GM23248 (cell line): ENCODE measurements at regions not wholly inside any gene's neighbourhood (a gene's known extent, or its start where the extent isn't known, plus 50 kb on each side); places are given as distances from the start of the nearest gene placed in this dataset.
"Not testable (repeated sequence)": the region's sequence is repeated elsewhere in the genome, so short reads cannot be mapped to it uniquely, and the experiment has no call there.

Experiments used
- DNase-seq: peaks from one replicate; pipeline ENCODE4 v3.0.0-alpha.2; 2015
- H2AFZ ChIP-seq: fragments of 200-600 bp; sonication (generic); 2 replicates; pipeline ENCODE4 v1.6.1; 2016; ENCODE audit warnings: antibody characterized with exemption
- H3F3A ChIP-seq: fragments of 200-600 bp; sonication (generic); 2 replicates; pipeline ENCODE4 v1.6.1; 2016; ENCODE audit warnings: mild to moderate bottlenecking, antibody characterized with exemption, mixed run types; ENCODE audit not compliant: insufficient read depth
- H3K27ac ChIP-seq: fragments of 200-600 bp; sonication (generic); 2 replicates; pipeline ENCODE4 v1.5.1; 2016; ENCODE audit warnings: mild to moderate bottlenecking
- H3K27me3 ChIP-seq: fragments of 200-600 bp; sonication (generic); replicated peaks from 2 replicates; pipeline ENCODE4 v1.6.1; 2016; ENCODE audit warnings: mild to moderate bottlenecking; ENCODE audit not compliant: insufficient read depth
- H3K36me3 ChIP-seq: fragments of 200-600 bp; sonication (generic); 2 replicates; pipeline ENCODE4 v1.6.1; 2016; ENCODE audit warnings: low read depth, mild to moderate bottlenecking
- H3K4me1 ChIP-seq: fragments of 200-600 bp; sonication (generic); 2 replicates; pipeline ENCODE4 v1.6.1; 2016; ENCODE audit warnings: mild to moderate bottlenecking; ENCODE audit not compliant: insufficient read depth
- H3K4me2 ChIP-seq: fragments of 200-600 bp; sonication (generic); one replicate; pipeline ENCODE4 v1.6.1; 2016; ENCODE audit warnings: mild to moderate bottlenecking; ENCODE audit not compliant: unreplicated experiment
- H3K4me3 ChIP-seq: fragments of 200-600 bp; sonication (generic); 2 replicates; pipeline ENCODE4 v1.5.1; 2016; ENCODE audit warnings: mild to moderate bottlenecking
- H3K79me2 ChIP-seq: fragments of 200-600 bp; sonication (generic); 2 replicates; pipeline ENCODE4 v1.6.1; 2016; ENCODE audit warnings: mild to moderate bottlenecking; ENCODE audit not compliant: insufficient read depth
- H3K9ac ChIP-seq: fragments of 200-600 bp; sonication (generic); 2 replicates; pipeline ENCODE4 v1.6.1; 2016; ENCODE audit warnings: mild to moderate bottlenecking
- H3K9me2 ChIP-seq: fragments of 200-600 bp; sonication (generic); 2 replicates; pipeline ENCODE4 v1.6.1; 2016; ENCODE audit warnings: mixed run types, mild to moderate bottlenecking, moderate library complexity; ENCODE audit not compliant: insufficient read depth
- H3K9me3 ChIP-seq: fragments of 200-600 bp; sonication (generic); one replicate; pipeline ENCODE4 v1.6.1; 2017; ENCODE audit warnings: low read depth
- H4K20me1 ChIP-seq: fragments of 200-600 bp; sonication (generic); 2 replicates; pipeline ENCODE4 v1.6.0; 2016; ENCODE audit not compliant: insufficient read depth
- EZH2 ChIP-seq: fragments of 200-600 bp; sonication (generic); IDR thresholded peaks from 2 replicates; pipeline ENCODE4 v1.6.1; 2018; ENCODE audit warnings: antibody characterized with exemption, mild to moderate bottlenecking; ENCODE audit not compliant: insufficient read depth, poor library complexity, severe bottlenecking
- EZH2phosphoT487 ChIP-seq: fragments of 200-600 bp; sonication (generic); IDR thresholded peaks from 2 replicates; pipeline ENCODE4 v1.6.1; 2018; ENCODE audit warnings: antibody characterized with exemption, moderate library complexity, mild to moderate bottlenecking, low read depth; ENCODE audit not compliant: insufficient read depth
- WGBS, 2 experiments: methylation state at CpG; one replicate each; pipeline ENCODE4 v1.1.6; 2015 to 2017; ENCODE audit warnings: low lambda C conversion rate in 2 of 2, low coverage in 1 of 2; ENCODE audit errors: missing lambda C conversion rate in 2 of 2; 5-methylcytosine and 5-hydroxymethylcytosine counted together
- in situ Hi-C: fragments of 300-500 bp; cut with MboI; formaldehyde crosslinking; loops from 2 replicates; pipeline ENCODE4 v1.15.0; 2020

GRCh38 chr6:79403086-79403485 is 134.1 kb downstream of the LCA5 start:
- Histone ChIP-seq H3K9me3 (no peaks in the 10 kb centered on the region), H3F3A (no peaks in the 10 kb centered on the region), H3K4me1 (no peaks in the 10 kb centered on the region), H3K27ac (no peak overlapping the region), H2AFZ (no peak overlapping the region), H3K4me3 (no peak overlapping the region), H3K9ac (no peak overlapping the region), H3K4me2 (no peak overlapping the region), H4K20me1 (no peaks in the 10 kb centered on the region), H3K79me2 (no peaks in the 10 kb centered on the region), H3K27me3 (no peaks in the 10 kb centered on the region), H3K9me2 (no peaks in the 10 kb centered on the region), H3K36me3 (no peaks in the 10 kb centered on the region)
- in situ Hi-C loops: no loop called here
- TF ChIP-seq EZH2 (no peak), EZH2phosphoT487 (no peak)
- DNase-seq: no peak

DNA sequence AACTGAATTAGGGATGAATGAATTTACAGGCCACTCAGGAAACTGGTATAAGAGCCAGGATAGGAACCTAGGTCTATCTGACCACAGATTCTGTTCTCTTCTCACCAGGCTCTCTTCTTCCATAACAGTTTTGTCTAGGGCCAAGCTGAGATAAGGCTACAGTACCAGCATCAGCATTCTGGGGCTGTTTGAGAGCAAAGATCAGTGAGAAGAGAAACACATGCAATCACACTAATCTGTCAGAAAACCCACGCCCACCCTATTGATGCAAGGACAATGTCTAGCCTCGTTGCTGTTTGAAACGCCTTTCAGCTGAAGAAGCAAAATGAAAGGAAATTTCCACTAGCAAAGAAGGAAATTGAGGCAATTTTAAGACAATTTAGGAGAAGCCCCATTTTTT is 137.7 kb downstream of the LCA5 start:
- H3K4me3 ChIP-seq: no peak overlapping the region
- no peaks in the 10 kb centered on the region for H3K9me2 ChIP-seq
- in situ Hi-C loops: no loop called here
- no peak overlapping the region for H3K9ac ChIP-seq
- no peak for DNase-seq
- H3K27ac ChIP-seq: no peak overlapping the region
- H3F3A ChIP-seq: no peaks in the 10 kb centered on the region
- H3K4me2 ChIP-seq: no peak overlapping the region
- no peaks in the 10 kb centered on the region for H3K4me1 ChIP-seq
- H2AFZ ChIP-seq: no peak overlapping the region
- TF ChIP-seq EZH2 (no peak), EZH2phosphoT487 (no peak)
- no peaks in the 10 kb centered on the region for H3K79me2 ChIP-seq
- 43 to 47% methylated on average over 3 of the region's 3 CpGs for WGBS, 2 experiments
- no peaks in the 10 kb centered on the region for H4K20me1 ChIP-seq
- H3K9me3 ChIP-seq: no peaks in the 10 kb centered on the region
- no peaks in the 10 kb centered on the region for H3K27me3 ChIP-seq
- no peaks in the 10 kb centered on the region for H3K36me3 ChIP-seq

GRCh38 chr6:79398617-79399016 is 138.6 kb downstream of the LCA5 start:
- H3K4me2 ChIP-seq, H2AFZ ChIP-seq, H3K4me1 ChIP-seq, H3K4me3 ChIP-seq, H3K9ac ChIP-seq, H3K27me3 ChIP-seq, in situ Hi-C loops, H3K9me3 ChIP-seq, H3K9me2 ChIP-seq, H4K20me1 ChIP-seq, H3K79me2 ChIP-seq, H3K36me3 ChIP-seq, DNase-seq, H3F3A ChIP-seq, H3K27ac ChIP-seq: not testable (repeated sequence)
- 44 to 53% methylated on average over 2 of the region's 2 CpGs for WGBS, 2 experiments

DNA sequence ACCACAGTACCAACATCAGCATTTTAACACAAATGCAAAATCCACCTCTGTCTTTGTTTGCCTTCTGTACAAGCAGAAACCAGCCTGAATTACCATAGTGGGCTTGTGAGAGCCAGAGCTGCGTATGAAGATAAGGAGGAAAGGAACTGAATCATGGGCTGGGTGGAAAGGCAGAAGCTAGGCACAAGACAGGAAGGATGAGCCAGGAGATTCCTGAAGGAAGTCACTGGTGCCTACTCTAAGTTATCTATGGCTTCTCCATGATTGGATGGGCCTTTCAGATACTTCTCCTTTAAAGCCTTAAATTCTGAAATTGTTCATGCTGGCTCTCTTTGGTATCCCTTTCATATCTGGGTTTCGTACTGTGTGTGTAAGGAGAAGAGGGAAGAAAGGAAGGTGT is 140.6 kb downstream of the LCA5 start:
- Histone ChIP-seq H3K9ac (no peak overlapping the region), H3K79me2 (no peaks in the 10 kb centered on the region), H2AFZ (no peak overlapping the region), H3F3A (no peaks in the 10 kb centered on the region), H3K27ac (no peak overlapping the region), H3K4me3 (no peak overlapping the region), H3K4me1 (no peaks in the 10 kb centered on the region), H3K9me2 (no peaks in the 10 kb centered on the region), H3K36me3 (no peaks in the 10 kb centered on the region), H4K20me1 (no peaks in the 10 kb centered on the region), H3K4me2 (no peak overlapping the region), H3K9me3 (no peaks in the 10 kb centered on the region), H3K27me3 (no peaks in the 10 kb centered on the region)
- in situ Hi-C loops: no loop called here
- no peak for TF ChIP-seq EZH2
- TF ChIP-seq EZH2phosphoT487: no peak
- 66 to 75% methylated on average over 2 of the region's 2 CpGs for WGBS, 2 experiments
- DNase-seq: no peak

DNA sequence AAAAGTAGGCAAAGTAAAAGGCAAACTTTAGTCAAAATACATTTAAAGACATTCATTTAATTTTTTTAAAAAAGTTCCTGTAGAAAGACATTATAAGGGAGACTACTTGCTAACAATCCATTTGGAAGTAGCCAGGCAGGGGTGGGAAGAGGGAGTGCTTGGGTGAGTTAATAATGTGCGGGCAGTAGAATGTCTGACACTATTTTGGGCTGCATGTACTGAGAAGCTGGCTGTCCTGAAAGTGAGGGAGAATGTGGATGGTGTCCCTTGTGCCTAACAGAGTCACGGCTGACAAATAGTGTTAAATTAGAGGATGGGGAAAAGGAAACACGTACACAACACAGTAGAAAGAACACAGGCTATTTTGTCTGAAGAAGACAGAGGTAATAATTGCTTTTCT is 142.5 kb downstream of the LCA5 start:
- no peaks in the 10 kb centered on the region for H3K9me2 ChIP-seq
- H3K79me2 ChIP-seq: no peaks in the 10 kb centered on the region
- no peak overlapping the region for H2AFZ ChIP-seq
- no peak for DNase-seq
- H3K4me2 ChIP-seq: no peak overlapping the region
- no peaks in the 10 kb centered on the region for H3K36me3 ChIP-seq
- WGBS, 2 experiments: 53 to 65% methylated on average over 3 of the region's 3 CpGs
- no peak overlapping the region for H3K27ac ChIP-seq
- no peaks in the 10 kb centered on the region for H3K4me1 ChIP-seq
- in situ Hi-C loops: no loop called here
- H4K20me1 ChIP-seq: no peaks in the 10 kb centered on the region
- H3K4me3 ChIP-seq: no peak overlapping the region
- no peak overlapping the region for H3K9ac ChIP-seq
- H3K9me3 ChIP-seq: no peaks in the 10 kb centered on the region
- H3F3A ChIP-seq: no peaks in the 10 kb centered on the region
- H3K27me3 ChIP-seq: no peaks in the 10 kb centered on the region
- TF ChIP-seq EZH2 (no peak), EZH2phosphoT487 (no peak)
